ENCODE measurements at regions not wholly inside any gene's neighbourhood (a gene's known extent, or its start where the extent isn't known, plus 50 kb on each side); places are given as distances from the start of the nearest gene placed in this dataset.

- no peaks in the 10 kb centered on the region for H3K79me2 ChIP-seq (ENCODE audit: insufficient read depth, low read length)
- no peak for TF ChIP-seq EZH2phosphoT487 (conservative IDR thresholded peaks at IDR 0.05; ENCODE audit: low read length)
- TF ChIP-seq CTCF (IDR thresholded peaks at IDR 0.05; ENCODE audit: insufficient read depth, low read length, poor library complexity, severe bottlenecking) = no peak
- no peaks in the 10 kb centered on the region for H4K20me1 ChIP-seq (ENCODE audit: low read depth, low read length)
- no peak overlapping the region for H3K4me3 ChIP-seq (ENCODE audit: insufficient read depth, low read length, poor library complexity, severe bottlenecking)
- H3K9me3 ChIP-seq (ENCODE audit: insufficient read depth, low read length) = no peaks in the 10 kb centered on the region
- no peak overlapping the region for H3K27ac ChIP-seq (ENCODE audit: low read depth, low read length)
- H2AFZ ChIP-seq (ENCODE audit: low read depth, low read length, severe bottlenecking) = no peak overlapping the region
- no peaks in the 10 kb centered on the region for H3K36me3 ChIP-seq (ENCODE audit: low read length)
- H3K4me2 ChIP-seq (ENCODE audit: low read depth, low read length, poor library complexity, severe bottlenecking) = no peak overlapping the region
- no peaks in the 10 kb centered on the region for H3K27me3 ChIP-seq (ENCODE audit: low read length)
- H3K9ac ChIP-seq (ENCODE audit: low read length) = no peak overlapping the region
- H3F3A ChIP-seq (ENCODE audit: insufficient read depth) = no peaks in the 10 kb centered on the region
- no peaks in the 10 kb centered on the region for H3K9me2 ChIP-seq (replicated peaks; ENCODE audit: insufficient read depth, low read length)
Measured at GRCh38 chr11:111128076-111128870, 117.3 kb upstream of the POU2AF2 start.

- Histone ChIP-seq H3K36me3 (ENCODE audit: low read length) (no peaks in the 10 kb centered on the region), H3K79me2 (ENCODE audit: insufficient read depth, low read length) (no peaks in the 10 kb centered on the region), H3K9ac (ENCODE audit: low read length) (no peak overlapping the region), H3K9me3 (ENCODE audit: insufficient read depth, low read length) (no peaks in the 10 kb centered on the region), H3K27me3 (ENCODE audit: low read length) (no peaks in the 10 kb centered on the region), H3K9me2 (replicated peaks; ENCODE audit: insufficient read depth, low read length) (no peaks in the 10 kb centered on the region), H4K20me1 (ENCODE audit: low read depth, low read length) (no peaks in the 10 kb centered on the region), H3F3A (ENCODE audit: insufficient read depth) (no peaks in the 10 kb centered on the region), H2AFZ (ENCODE audit: low read depth, low read length, severe bottlenecking) (no peak overlapping the region), H3K4me3 (ENCODE audit: insufficient read depth, low read length, poor library complexity, severe bottlenecking) (no peak overlapping the region), H3K27ac (ENCODE audit: low read depth, low read length) (no peak overlapping the region), H3K4me2 (ENCODE audit: low read depth, low read length, poor library complexity, severe bottlenecking) (no peak overlapping the region)
- TF ChIP-seq EZH2phosphoT487 (conservative IDR thresholded peaks at IDR 0.05; ENCODE audit: low read length) (no peak), CTCF (IDR thresholded peaks at IDR 0.05; ENCODE audit: insufficient read depth, low read length, poor library complexity, severe bottlenecking) (no peak)
Measured at GRCh38 chr11:111124724-111125123, 120.8 kb upstream of the POU2AF2 start.

GRCh38 chr11:111123463-111124398 lies 121.8 kb upstream of the POU2AF2 start:
- no peaks in the 10 kb centered on the region for H4K20me1 ChIP-seq (ENCODE audit: low read depth, low read length)
- TF ChIP-seq EZH2phosphoT487 (conservative IDR thresholded peaks at IDR 0.05; ENCODE audit: low read length) (no peak), CTCF (IDR thresholded peaks at IDR 0.05; ENCODE audit: insufficient read depth, low read length, poor library complexity, severe bottlenecking) (no peak)
- no peaks in the 10 kb centered on the region for H3F3A ChIP-seq (ENCODE audit: insufficient read depth)
- no peaks in the 10 kb centered on the region for H3K9me3 ChIP-seq (ENCODE audit: insufficient read depth, low read length)
- no peak overlapping the region for H2AFZ ChIP-seq (ENCODE audit: low read depth, low read length, severe bottlenecking)
- no peaks in the 10 kb centered on the region for H3K79me2 ChIP-seq (ENCODE audit: insufficient read depth, low read length)
- H3K4me2 ChIP-seq (ENCODE audit: low read depth, low read length, poor library complexity, severe bottlenecking) = peak overlapping the region; percentile 8
- no peaks in the 10 kb centered on the region for H3K36me3 ChIP-seq (ENCODE audit: low read length)
- H3K27ac ChIP-seq (ENCODE audit: low read depth, low read length) = no peak overlapping the region
- no peak overlapping the region for H3K9ac ChIP-seq (ENCODE audit: low read length)
- no peaks in the 10 kb centered on the region for H3K9me2 ChIP-seq (replicated peaks; ENCODE audit: insufficient read depth, low read length)
- H3K4me3 ChIP-seq (ENCODE audit: insufficient read depth, low read length, poor library complexity, severe bottlenecking) = no peak overlapping the region
- no peaks in the 10 kb centered on the region for H3K27me3 ChIP-seq (ENCODE audit: low read length)
